ENCODE measurements at regions not wholly inside any gene's neighbourhood (a gene's known extent, or its start where the extent isn't known, plus 50 kb on each side); places are given as distances from the start of the nearest gene placed in this dataset.
"Not testable (repeated sequence)": the region's sequence is repeated elsewhere in the genome, so short reads cannot be mapped to it uniquely, and the experiment has no call there.

DNA sequence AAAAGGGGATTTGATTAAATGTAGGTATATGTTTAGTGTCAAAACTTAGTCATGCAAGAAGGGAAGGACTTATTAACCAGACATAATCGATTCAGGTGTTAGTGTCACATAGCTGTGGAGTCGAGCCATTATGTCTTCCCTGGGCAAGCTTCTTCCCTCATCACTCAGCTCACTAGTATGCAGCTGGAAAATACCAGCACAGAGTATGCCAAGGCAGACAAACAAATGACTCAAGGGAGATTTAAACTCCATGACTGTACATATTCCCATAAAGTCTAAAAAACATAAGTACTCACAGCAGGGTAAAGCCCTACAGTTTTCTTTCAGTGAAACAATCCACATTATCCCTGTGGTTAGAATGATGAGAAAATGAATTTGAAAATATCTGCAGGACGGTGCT lies 304.5 kb downstream of the CBLL2 start:
- H3K27me3 Mint-ChIP-seq (ENCODE audit: low read depth) = no peaks in the 10 kb centered on the region
- H3K36me3 Mint-ChIP-seq (ENCODE audit: low read depth) = no peaks in the 10 kb centered on the region
- peaks cover 5% of the 10 kb centered on the region for H3K9me3 Mint-ChIP-seq
- TF ChIP-seq, protein P1, sequence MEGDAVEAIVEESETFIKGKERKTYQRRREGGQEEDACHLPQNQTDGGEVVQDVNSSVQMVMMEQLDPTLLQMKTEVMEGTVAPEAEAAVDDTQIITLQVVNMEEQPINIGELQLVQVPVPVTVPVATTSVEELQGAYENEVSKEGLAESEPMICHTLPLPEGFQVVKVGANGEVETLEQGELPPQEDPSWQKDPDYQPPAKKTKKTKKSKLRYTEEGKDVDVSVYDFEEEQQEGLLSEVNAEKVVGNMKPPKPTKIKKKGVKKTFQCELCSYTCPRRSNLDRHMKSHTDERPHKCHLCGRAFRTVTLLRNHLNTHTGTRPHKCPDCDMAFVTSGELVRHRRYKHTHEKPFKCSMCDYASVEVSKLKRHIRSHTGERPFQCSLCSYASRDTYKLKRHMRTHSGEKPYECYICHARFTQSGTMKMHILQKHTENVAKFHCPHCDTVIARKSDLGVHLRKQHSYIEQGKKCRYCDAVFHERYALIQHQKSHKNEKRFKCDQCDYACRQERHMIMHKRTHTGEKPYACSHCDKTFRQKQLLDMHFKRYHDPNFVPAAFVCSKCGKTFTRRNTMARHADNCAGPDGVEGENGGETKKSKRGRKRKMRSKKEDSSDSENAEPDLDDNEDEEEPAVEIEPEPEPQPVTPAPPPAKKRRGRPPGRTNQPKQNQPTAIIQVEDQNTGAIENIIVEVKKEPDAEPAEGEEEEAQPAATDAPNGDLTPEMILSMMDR (IDR thresholded peaks at IDR 0.05; ENCODE audit: unreplicated experiment in 3 of 3) = no peak
- H3K4me1 Mint-ChIP-seq = no peaks in the 10 kb centered on the region
- H3K4me3 Mint-ChIP-seq = no peak overlapping the region
- peak overlapping the region in 1 of 3 experiments; percentile 12 for H3K27ac Mint-ChIP-seq

DNA sequence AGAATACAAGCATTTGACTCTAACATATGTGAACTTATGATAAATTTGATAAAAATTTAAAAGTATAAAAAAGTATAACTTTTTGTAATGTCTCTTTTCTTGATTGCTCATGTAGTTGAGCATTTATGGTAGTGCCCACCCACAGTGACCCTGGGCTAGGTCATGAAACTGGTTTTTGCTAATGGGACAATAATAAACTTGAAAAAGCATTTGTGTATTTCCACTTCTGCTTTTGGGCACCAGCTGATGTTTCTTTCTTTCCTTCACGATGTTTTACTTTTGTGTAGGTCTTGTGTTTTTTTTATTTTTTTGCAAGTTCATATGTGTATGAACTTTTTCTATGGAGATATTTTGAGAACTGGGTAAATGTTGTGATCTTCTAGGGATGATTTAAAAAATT lies 313.1 kb downstream of the CBLL2 start:
- H3K4me3 Mint-ChIP-seq = no peak overlapping the region
- no peak overlapping the region for H3K27ac Mint-ChIP-seq
- peaks cover 2% of the 10 kb centered on the region for H3K9me3 Mint-ChIP-seq
- H3K36me3 Mint-ChIP-seq (ENCODE audit: low read depth) = no peaks in the 10 kb centered on the region
- TF ChIP-seq, protein P1 (IDR thresholded peaks at IDR 0.05; ENCODE audit: unreplicated experiment in 3 of 3) = no peak
- H3K27me3 Mint-ChIP-seq (ENCODE audit: low read depth) = no peaks in the 10 kb centered on the region
- H3K4me1 Mint-ChIP-seq = no peaks in the 10 kb centered on the region

DNA sequence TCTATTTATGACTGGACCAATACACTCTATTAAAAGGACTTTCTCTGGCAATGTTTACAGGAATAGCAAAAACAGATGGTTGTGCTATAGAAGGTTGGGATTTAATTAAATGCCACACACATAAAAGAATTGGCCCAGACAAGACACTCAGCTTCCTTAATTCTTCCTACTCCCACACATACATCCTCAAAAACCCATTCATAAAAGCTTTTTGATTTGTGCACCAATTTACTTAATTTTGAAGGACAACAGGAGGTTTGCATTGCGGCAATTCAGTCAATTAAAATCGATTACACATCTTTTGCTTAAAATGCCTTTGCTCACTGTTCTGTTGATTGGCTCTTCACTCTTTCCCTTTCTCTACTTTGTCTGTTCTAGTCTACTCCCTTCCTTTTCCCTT lies 317.1 kb downstream of the CBLL2 start:
- Mint-ChIP-seq H3K4me3 (no peak overlapping the region), H3K4me1 (no peaks in the 10 kb centered on the region), H3K36me3 (ENCODE audit: low read depth) (no peaks in the 10 kb centered on the region), H3K27me3 (ENCODE audit: low read depth) (no peaks in the 10 kb centered on the region), H3K27ac (no peak overlapping the region), H3K9me3 (no peaks in the 10 kb centered on the region)
- TF ChIP-seq, protein P1 (IDR thresholded peaks at IDR 0.05; ENCODE audit: unreplicated experiment in 3 of 3) = no peak

DNA sequence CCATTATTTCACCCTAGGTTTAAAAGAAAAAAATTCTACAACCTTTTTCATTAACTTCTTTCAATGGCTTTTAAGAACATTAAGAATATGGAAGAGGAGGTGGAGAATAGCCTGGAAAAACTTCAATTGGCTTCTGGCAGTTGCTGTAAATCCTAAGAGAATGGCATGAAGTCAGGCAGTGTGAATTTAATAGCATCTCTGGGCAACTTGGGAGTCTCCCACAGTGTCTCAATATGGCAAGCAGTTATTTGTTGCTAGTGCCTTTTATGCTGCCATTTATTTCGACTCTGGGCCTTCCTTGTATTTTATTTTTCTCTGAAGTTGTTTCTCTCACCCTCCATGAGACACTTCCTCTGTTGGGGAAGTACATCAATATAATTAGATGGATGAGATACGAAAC lies 322.1 kb downstream of the CBLL2 start:
- no peak overlapping the region for H3K27ac Mint-ChIP-seq
- no peak overlapping the region for H3K4me3 Mint-ChIP-seq
- H3K36me3 Mint-ChIP-seq (ENCODE audit: low read depth) = no peaks in the 10 kb centered on the region
- TF ChIP-seq, protein P1 (IDR thresholded peaks at IDR 0.05; ENCODE audit: unreplicated experiment in 3 of 3) = no peak
- no peaks in the 10 kb centered on the region for H3K27me3 Mint-ChIP-seq (ENCODE audit: low read depth)
- H3K4me1 Mint-ChIP-seq = no peaks in the 10 kb centered on the region
- H3K9me3 Mint-ChIP-seq = peaks cover 4% of the 10 kb centered on the region

DNA sequence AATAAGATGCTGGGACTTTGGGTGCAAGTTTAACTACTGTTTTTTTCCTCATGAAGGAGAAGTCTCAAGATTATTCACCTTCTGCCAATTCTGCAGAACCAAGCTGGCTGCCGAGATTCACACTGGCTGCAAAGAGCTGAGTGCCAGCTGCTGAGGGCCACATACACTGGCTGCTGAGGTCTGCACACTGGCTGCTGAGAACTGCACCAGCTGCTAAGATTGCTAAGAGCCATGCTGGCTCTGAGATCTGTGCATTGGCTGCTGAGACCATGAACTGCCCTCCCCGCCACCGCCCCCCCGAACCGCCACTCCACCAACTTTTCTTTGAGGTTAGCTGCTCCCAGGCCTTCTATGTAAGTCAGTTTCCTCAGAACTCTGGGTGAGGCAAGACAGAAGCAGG lies 330.3 kb downstream of the CBLL2 start:
- Mint-ChIP-seq H3K4me1 (no peaks in the 10 kb centered on the region), H3K9me3 (peaks cover 24% of the 10 kb centered on the region), H3K36me3 (ENCODE audit: low read depth) (no peaks in the 10 kb centered on the region), H3K4me3 (no peak overlapping the region), H3K27ac (no peak overlapping the region), H3K27me3 (ENCODE audit: low read depth) (no peaks in the 10 kb centered on the region)
- TF ChIP-seq, protein P1 (IDR thresholded peaks at IDR 0.05; ENCODE audit: unreplicated experiment in 3 of 3) = no peak

DNA sequence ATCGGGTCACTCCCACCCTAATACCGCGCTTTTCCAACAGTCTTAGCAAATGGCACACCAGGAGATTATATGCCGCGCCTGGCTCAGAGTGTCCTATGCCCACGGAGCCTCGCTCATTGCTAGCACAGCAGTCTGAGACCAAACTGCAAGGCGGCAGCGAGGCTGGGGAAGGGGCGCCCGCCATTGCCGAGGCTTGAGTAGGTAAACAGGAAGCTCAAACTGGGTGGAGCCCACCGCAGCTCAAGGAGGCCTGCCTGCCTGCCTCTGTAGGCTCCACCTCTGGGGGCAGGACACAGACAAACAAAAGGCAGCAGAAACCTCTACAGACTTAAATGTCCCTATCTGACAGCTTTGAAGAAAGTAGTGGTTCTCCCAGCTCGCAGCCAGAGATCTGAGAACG lies 336.7 kb downstream of the CBLL2 start:
- not testable (repeated sequence) for H3K27ac Mint-ChIP-seq; H3K36me3 Mint-ChIP-seq (ENCODE audit: low read depth); H3K27me3 Mint-ChIP-seq (ENCODE audit: low read depth); H3K4me1 Mint-ChIP-seq; H3K4me3 Mint-ChIP-seq
- H3K9me3 Mint-ChIP-seq = peaks cover 48% of the 10 kb centered on the region

All from nephron (organoid).